Common myeloid progenitor, CD34-positive (primary cell): ENCODE measurements at regions not wholly inside any gene's neighbourhood (a gene's known extent, or its start where the extent isn't known, plus 50 kb on each side); places are given as distances from the start of the nearest gene placed in this dataset.

Experiments used
- CTCF ChIA-PET: fragments of 350-600 bp; sonication (Branson Sonifier 250); formaldehyde crosslinking; loops from one replicate; lab custom pipeline; 2021; ENCODE audit warnings: antibody characterized with exemption; lab: Charles Lee
- POLR2A ChIA-PET: fragments of 350-600 bp; sonication (Branson Sonifier 250); formaldehyde crosslinking; loops from one replicate; lab custom pipeline; 2021; ENCODE audit warnings: antibody characterized with exemption; lab: Charles Lee
- DNase-seq, 3 donors: peaks; one replicate each; pipeline versions ENCODE4 v3.0.0 to v3.0.0-alpha.2; 2013
- H3K27ac ChIP-seq, 2 experiments: 1 replicate in 1 of 2; 2 replicates in 1 of 2; pipeline ENCODE4 v1.7.0; 2013; ENCODE audit warnings: inconsistent platforms in 2 of 2, low read length in 2 of 2, mild to moderate bottlenecking in 2 of 2, low read depth in 1 of 2, moderate library complexity in 1 of 2; ENCODE audit not compliant: severe bottlenecking in 2 of 2, insufficient read depth in 1 of 2, poor library complexity in 1 of 2
- H3K27me3 ChIP-seq, 5 experiments: replicated peaks in 2 of 5; 1 replicate in 3 of 5; 2 replicates in 2 of 5; pipeline versions ENCODE4 v1.6.1 to v1.7.0; 2013; ENCODE audit warnings: low read length in 4 of 5, mild to moderate bottlenecking in 2 of 5, moderate library complexity in 2 of 5, inconsistent platforms in 1 of 5; ENCODE audit not compliant: insufficient read depth in 5 of 5, control insufficient read depth in 4 of 5
- H3K36me3 ChIP-seq, 4 experiments: 1 replicate in 2 of 4; 2 replicates in 2 of 4; pipeline versions ENCODE4 v1.6.1 to v1.7.0; 2013; ENCODE audit warnings: low read length in 3 of 4, control low read depth in 1 of 4, mild to moderate bottlenecking in 1 of 4; ENCODE audit not compliant: control insufficient read depth in 4 of 4, insufficient read depth in 4 of 4
- H3K4me1 ChIP-seq, 4 experiments: 1 replicate in 3 of 4; 2 replicates in 1 of 4; pipeline versions ENCODE4 v1.6.1 to v1.7.1; 2013; ENCODE audit warnings: low read length in 3 of 4, mild to moderate bottlenecking in 3 of 4, control low read depth in 1 of 4, inconsistent platforms in 1 of 4, moderate library complexity in 1 of 4; ENCODE audit not compliant: control insufficient read depth in 4 of 4, insufficient read depth in 4 of 4; ENCODE audit errors: control extremely low read depth in 1 of 4
- H3K4me3 ChIP-seq, 7 experiments: 1 replicate in 4 of 7; 2 replicates in 3 of 7; pipeline versions ENCODE4 v1.5.1 to v1.7.0; 2013; ENCODE audit warnings: mild to moderate bottlenecking in 7 of 7, low read length in 6 of 7, moderate library complexity in 6 of 7, inconsistent platforms in 2 of 7, low read depth in 2 of 7, control low read depth in 1 of 7; ENCODE audit not compliant: insufficient read depth in 4 of 7, control insufficient read depth in 1 of 7; ENCODE audit errors: extremely low read depth in 1 of 7
- H3K9me3 ChIP-seq, 5 experiments: 1 replicate in 4 of 5; 2 replicates in 1 of 5; pipeline versions ENCODE4 v1.6.1 to v1.7.1; 2013; ENCODE audit warnings: low read length in 4 of 5, mild to moderate bottlenecking in 2 of 5, inconsistent platforms in 1 of 5, low read depth in 1 of 5, moderate library complexity in 1 of 5; ENCODE audit not compliant: control insufficient read depth in 4 of 5, insufficient read depth in 2 of 5; ENCODE audit errors: control extremely low read depth in 1 of 5
- WGBS: methylation state at CpG from one replicate; pipeline ENCODE4 v1.1.5; 2013; ENCODE audit not compliant: insufficient coverage; 5-methylcytosine and 5-hydroxymethylcytosine counted together

DNA sequence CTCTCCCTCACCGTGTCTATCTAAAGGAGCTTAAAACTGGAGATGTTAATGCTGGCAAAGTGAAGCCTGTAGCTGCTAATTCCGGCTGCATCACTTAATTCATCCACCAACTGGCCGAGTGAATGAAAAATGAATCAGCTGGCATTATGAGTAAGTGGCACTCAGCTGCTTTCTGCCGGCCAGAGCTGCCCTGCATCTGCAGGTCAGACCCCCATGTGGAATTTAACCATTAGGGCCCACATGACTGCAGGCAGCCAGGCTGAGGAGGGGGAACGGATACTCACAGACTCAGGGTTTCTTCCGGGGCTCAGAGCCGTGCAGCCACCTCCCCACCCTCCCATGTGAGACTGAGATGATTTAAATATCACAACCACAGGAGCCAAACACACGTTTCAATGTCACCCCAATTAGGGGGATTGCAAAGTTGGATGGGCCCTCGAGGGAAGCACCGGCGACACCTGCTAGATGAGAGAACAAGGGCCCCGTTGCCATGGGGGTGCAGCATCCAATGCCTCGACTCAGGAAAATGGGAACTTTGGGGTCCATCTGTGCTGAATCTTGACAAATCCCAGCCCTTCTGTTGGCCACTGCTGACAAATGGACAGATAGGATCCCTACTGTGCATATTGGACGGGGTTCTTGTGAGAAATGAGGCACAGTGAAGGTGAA is 115.6 kb upstream of the ALDH1B1 start:
- ChIA-PET CTCF (no interaction called here), POLR2A (no interaction called here)
- WGBS: 94% methylated on average over 10 of the region's 14 CpGs

DNA sequence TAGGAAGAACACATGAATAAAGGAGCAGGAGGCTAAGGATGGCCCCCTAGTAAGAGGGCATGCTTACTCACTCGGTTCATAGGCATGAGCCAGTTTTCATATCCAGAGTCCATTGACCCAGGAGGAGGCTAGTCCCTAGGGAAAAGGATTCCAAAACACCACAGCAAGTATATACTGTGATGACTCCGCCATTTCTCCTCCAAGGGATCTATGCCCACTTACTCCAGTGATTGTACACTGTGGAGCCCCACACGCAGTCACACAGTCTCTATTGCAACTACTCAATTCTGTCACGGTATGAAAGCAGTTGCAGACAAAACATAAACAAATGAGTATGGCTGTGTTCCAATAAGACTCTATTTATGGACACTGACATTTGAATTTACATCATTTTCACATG is 117.7 kb upstream of the ALDH1B1 start:
- Histone ChIP-seq H3K27ac (no peak overlapping the region), H3K36me3 (no peaks in the 10 kb centered on the region), H3K9me3 (peaks cover 0 to 7% (median 0%) of the 10 kb centered on the region in 5 experiments), H3K27me3 (peaks cover 0 to 2% (median 0%) of the 10 kb centered on the region in 5 experiments), H3K4me3 (no peak overlapping the region), H3K4me1 (no peaks in the 10 kb centered on the region)
- CTCF ChIA-PET: interaction anchor here (0.9 kb wide), 1 partner anchor 11 kb away, joined by 3 read pairs; no protein-coding TSS in a partner anchor
- no peak for DNase-seq
- WGBS: 100% methylated on average over 2 of the region's 4 CpGs
- POLR2A ChIA-PET: no interaction called here

More for the DNA sequence above, 115.6 kb upstream of the ALDH1B1 start:
- Histone ChIP-seq H3K36me3 (no peaks in the 10 kb centered on the region), H3K4me3 (no peak overlapping the region), H3K4me1 (no peaks in the 10 kb centered on the region), H3K27me3 (peaks cover 0 to 2% (median 0%) of the 10 kb centered on the region in 5 experiments), H3K9me3 (peaks cover 0 to 2% (median 0%) of the 10 kb centered on the region in 5 experiments), H3K27ac (no peak overlapping the region)
- DNase-seq: no peak

DNA sequence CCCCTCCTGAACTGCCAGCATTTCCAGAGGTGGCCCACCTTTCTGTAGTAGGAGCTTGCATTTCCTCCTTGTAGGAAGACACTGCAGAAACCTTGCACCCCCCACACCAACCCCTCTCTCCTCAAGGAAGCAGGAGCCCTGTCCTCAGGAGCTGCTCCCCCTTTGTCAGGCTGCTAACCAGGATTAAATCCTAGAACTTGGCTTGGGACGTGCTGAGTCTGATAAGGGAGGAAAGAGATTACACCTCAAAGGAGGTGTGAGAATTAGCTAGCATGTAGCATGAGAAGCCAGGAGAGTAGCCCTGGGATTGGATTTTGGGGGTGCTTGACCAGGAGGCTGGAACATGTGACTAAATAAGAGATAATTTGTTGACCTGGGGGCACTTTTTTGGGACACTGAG is 119.8 kb upstream of the ALDH1B1 start:
- POLR2A ChIA-PET: interaction anchor here (0.7 kb wide), 1 partner anchor 15 kb away, joined by 3 read pairs; no protein-coding TSS in a partner anchor
- WGBS: no CpG with 5 or more reads among the region's 1 CpG
- Histone ChIP-seq H3K36me3 (no peaks in the 10 kb centered on the region), H3K4me3 (no peak overlapping the region), H3K9me3 (peaks cover 0 to 7% (median 0%) of the 10 kb centered on the region in 5 experiments), H3K27ac (no peak overlapping the region), H3K4me1 (no peaks in the 10 kb centered on the region), H3K27me3 (peaks cover 0 to 2% (median 0%) of the 10 kb centered on the region in 5 experiments)
- CTCF ChIA-PET: interaction anchor here (0.7 to 1.2 kb wide), 2 partner anchors 9 kb away, joined by 3 to 4 read pairs; no protein-coding TSS in a partner anchor
- no peak for DNase-seq

DNA sequence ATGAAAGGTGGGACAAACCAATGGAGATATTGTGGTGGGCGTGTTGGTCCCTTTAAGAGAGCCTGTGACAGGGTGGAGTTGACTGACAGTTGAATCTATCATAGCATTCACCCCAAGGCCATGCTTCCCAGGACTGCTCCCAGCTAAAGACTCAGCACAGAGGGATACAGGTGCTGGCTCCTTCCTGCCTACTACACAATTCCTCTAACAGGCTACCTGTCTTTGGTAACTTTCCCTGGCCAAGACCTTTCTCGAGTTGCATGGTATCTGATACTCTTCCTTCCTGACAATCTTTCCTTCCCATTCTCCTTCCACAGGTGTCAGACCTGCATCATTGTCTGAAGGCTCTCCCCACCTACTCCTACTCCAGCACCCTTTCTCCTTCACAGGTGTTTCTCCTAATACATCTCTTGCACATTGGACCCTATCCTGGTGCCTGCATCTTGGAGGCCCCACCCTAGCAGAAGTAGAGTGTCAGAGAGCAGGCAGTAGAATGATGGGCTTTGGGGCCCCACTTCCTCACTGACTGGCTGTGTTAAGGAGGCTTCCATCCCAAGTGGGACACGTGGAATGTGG is 120.7 kb upstream of the ALDH1B1 start:
- Histone ChIP-seq H3K4me1 (no peaks in the 10 kb centered on the region), H3K9me3 (peaks cover 0 to 7% (median 0%) of the 10 kb centered on the region in 5 experiments), H3K4me3 (no peak overlapping the region), H3K27me3 (peaks cover 0 to 2% (median 0%) of the 10 kb centered on the region in 5 experiments), H3K27ac (no peak overlapping the region), H3K36me3 (no peaks in the 10 kb centered on the region)
- no peak for DNase-seq
- WGBS: 87% methylated on average over 3 of the region's 3 CpGs
- ChIA-PET POLR2A (no interaction called here), CTCF (interaction anchor here (0.8 to 1.2 kb wide), 2 partner anchors 8 to 100 kb away, joined by 3 to 4 read pairs; no protein-coding TSS in a partner anchor)

DNA sequence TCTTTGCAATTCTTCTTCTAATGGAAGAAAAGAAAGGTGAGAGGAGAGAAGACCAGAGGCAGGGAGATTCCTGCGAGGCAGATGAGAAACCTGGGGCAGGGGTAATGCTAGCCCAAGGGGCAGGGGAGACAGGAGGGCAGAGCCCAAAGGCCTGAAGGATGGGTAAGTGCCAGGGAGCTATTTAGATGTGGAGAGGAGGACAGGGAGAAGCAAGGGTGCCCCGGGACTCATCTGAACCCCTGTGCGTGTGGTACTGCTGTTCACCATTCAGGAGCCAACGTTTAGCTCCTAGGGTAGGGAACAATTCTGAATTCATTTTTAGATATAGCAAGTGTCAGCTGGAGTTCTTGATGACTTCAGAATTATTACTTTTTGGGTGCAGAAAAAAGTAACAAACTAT is 122.7 kb upstream of the ALDH1B1 start:
- 93% methylated on average over 2 of the region's 4 CpGs for WGBS
- no peak for DNase-seq
- ChIA-PET CTCF (no interaction called here), POLR2A (no interaction called here)
- Histone ChIP-seq H3K9me3 (peaks cover 0 to 17% (median 0%) of the 10 kb centered on the region in 5 experiments), H3K4me1 (no peaks in the 10 kb centered on the region), H3K27ac (no peak overlapping the region), H3K27me3 (peaks cover 0 to 2% (median 0%) of the 10 kb centered on the region in 5 experiments), H3K36me3 (no peaks in the 10 kb centered on the region), H3K4me3 (no peak overlapping the region)

DNA sequence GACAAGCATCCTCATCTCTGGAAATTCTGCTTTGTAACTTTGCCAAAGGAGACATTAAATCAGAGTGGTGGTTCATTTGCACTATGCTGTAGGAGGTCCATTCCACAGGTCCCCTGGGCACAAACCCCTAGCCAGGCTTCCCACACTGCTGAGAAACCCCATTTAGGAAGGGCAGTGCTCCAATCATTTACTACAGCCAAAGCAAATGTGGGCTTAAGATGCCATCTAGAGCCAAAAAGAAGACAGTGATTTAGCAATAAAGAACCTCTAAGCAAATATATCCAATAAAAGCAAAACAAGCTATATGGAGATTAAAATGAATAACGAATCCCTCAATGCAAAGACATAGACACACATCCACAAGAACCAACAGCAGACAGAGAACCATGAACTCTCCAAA is 129.0 kb upstream of the ALDH1B1 start:
- H3K27me3 ChIP-seq: no peaks in the 10 kb centered on the region
- no peaks in the 10 kb centered on the region for H3K36me3 ChIP-seq
- ChIA-PET CTCF (interaction anchor here (0.7 to 4.1 kb wide), 16 partner anchors 8 to 784 kb away, joined by 3 to 31 read pairs (median 3); no protein-coding TSS in a partner anchor), POLR2A (no interaction called here)
- H3K4me1 ChIP-seq: no peaks in the 10 kb centered on the region
- H3K4me3 ChIP-seq: no peak overlapping the region
- H3K9me3 ChIP-seq: peaks cover 0 to 19% (median 0%) of the 10 kb centered on the region in 5 experiments
- no CpG with 5 or more reads among the region's 1 CpG for WGBS
- DNase-seq: peak; percentile 24 to 51 (median 51)
- H3K27ac ChIP-seq: no peak overlapping the region
